ENCODE measurements at regions not wholly inside any gene's neighbourhood (a gene's known extent, or its start where the extent isn't known, plus 50 kb on each side); places are given as distances from the start of the nearest gene placed in this dataset.

GRCh38 chr9:30035761-30036160 is 2348.7 kb upstream of the ACO1 start:
- H2AK5ac ChIP-seq (ENCODE audit: low read depth, low read length) = no peak overlapping the region
- H3K14ac ChIP-seq (replicated peaks; ENCODE audit: low read depth, low read length) = no peak overlapping the region
- H4K91ac ChIP-seq (ENCODE audit: insufficient read depth, low read depth, low read length) = no peak overlapping the region
- no peaks in the 10 kb centered on the region for H3K9me1 ChIP-seq (ENCODE audit: insufficient read depth, low read length)
- DNase-seq (no peak), ATAC-seq (ENCODE audit: low read depth) (no peak)
- no peaks in the 10 kb centered on the region for H4K20me1 ChIP-seq (ENCODE audit: insufficient read depth, low read length)
- H4K5ac ChIP-seq (ENCODE audit: low read depth, low read length) = no peak overlapping the region
- in situ Hi-C loops (cut with MboI; ENCODE audit: low sequenced_read_pairs) (no loop called here), dilution Hi-C loops (cut with HindIII; ENCODE audit: low sequenced_read_pairs, unreplicated experiment) (no loop called here), intact Hi-C loops (cut with micrococcal nuclease) (no loop called here)
- H3K9me3 ChIP-seq (ENCODE audit: control insufficient read depth, insufficient read depth, low read length) = no peaks in the 10 kb centered on the region; the same call in 1 of the 2 replicates
- H3K4me3 ChIP-seq (ENCODE audit: insufficient read depth, low read depth, low read length) = no peak overlapping the region
- H2BK20ac ChIP-seq (ENCODE audit: low read depth, low read length) = no peak overlapping the region
- TF ChIP-seq USF2 (IDR thresholded peaks at IDR 0.05; ENCODE audit: low read depth, low read length) (no peak), RFX5 (IDR thresholded peaks at IDR 0.05; ENCODE audit: low read depth, low read length) (no peak), BHLHE40 (IDR thresholded peaks at IDR 0.05; ENCODE audit: low read depth, low read length) (no peak), CTCF (conservative IDR thresholded peaks at IDR 0.05; ENCODE audit: low read depth, low read length) (no peak), SMC3 (IDR thresholded peaks at IDR 0.05; ENCODE audit: low read depth, low read length) (no peak)
- no peak overlapping the region for H3K4ac ChIP-seq (ENCODE audit: low read depth, low read length)
- no peak overlapping the region for H3K9ac ChIP-seq (ENCODE audit: low read depth, low read length)
- no peak overlapping the region for H2BK15ac ChIP-seq (ENCODE audit: low read depth, low read length)
- no peak overlapping the region for H3K18ac ChIP-seq (ENCODE audit: low read depth, low read length)
- ChIA-PET POLR2A (ENCODE audit: unreplicated experiment) (no interaction called here), CTCF (no interaction called here)
- H2BK120ac ChIP-seq (ENCODE audit: low read depth, low read length) = no peak overlapping the region
- H3K56ac ChIP-seq (ENCODE audit: extremely low read depth, insufficient read depth, low read length) = no peak overlapping the region
- H3K27me3 ChIP-seq (ENCODE audit: control insufficient read depth, insufficient read depth, low read length) = no peaks in the 10 kb centered on the region
- WGBS, 2 experiments (ENCODE audit: extremely low coverage in 2 of 2, insufficient read length in 1 of 2) = no CpG with 5 or more reads among the region's 1 CpG
- H4K8ac ChIP-seq (ENCODE audit: low read depth in 2 of 2, low read length in 2 of 2) = no peak overlapping the region
- H2BK5ac ChIP-seq (ENCODE audit: low read depth, low read length, poor library complexity, severe bottlenecking) = no peak overlapping the region
- H3K36me3 ChIP-seq (ENCODE audit: control insufficient read depth, insufficient read depth, low read length) = no peaks in the 10 kb centered on the region
- H3K23ac ChIP-seq (ENCODE audit: low read depth, low read length) = no peak overlapping the region
- H3K79me1 ChIP-seq (ENCODE audit: low read depth in 1 of 2, low read length in 2 of 2) = no peaks in the 10 kb centered on the region
- H2AFZ ChIP-seq (replicated peaks; ENCODE audit: low read length, poor library complexity) = no peak overlapping the region
- H3K4me1 ChIP-seq (ENCODE audit: control insufficient read depth, insufficient read depth, low read length) = no peaks in the 10 kb centered on the region
- H3K4me2 ChIP-seq (ENCODE audit: low read depth, low read length) = no peak overlapping the region
- H3K27ac ChIP-seq (ENCODE audit: insufficient read depth, low read length) = no peak overlapping the region
- no TSS peak for BruUV-seq (replicated peaks)
- H2AK9ac ChIP-seq (replicated peaks; ENCODE audit: low read depth, low read length, poor library complexity) = no peak overlapping the region
